Suprapubic skin (tissue), 4 donors: ENCODE measurements at regions not wholly inside any gene's neighbourhood (a gene's known extent, or its start where the extent isn't known, plus 50 kb on each side); places are given as distances from the start of the nearest gene placed in this dataset.

Experiments
- POLR2A ChIP-seq, 2 donors: fragments of 450-650 bp; IDR thresholded peaks; one replicate each; pipeline ENCODE4 v1.6.1; 2017; ENCODE audit warnings: antibody characterized with exemption in 2 of 2, mild to moderate bottlenecking in 2 of 2, moderate library complexity in 2 of 2
- POLR2AphosphoS5 ChIP-seq, 3 donors: sonication (generic); formaldehyde crosslinking; IDR thresholded peaks; one replicate each; pipeline ENCODE4 v1.6.1; 2017; ENCODE audit warnings: antibody characterized with exemption in 3 of 3

GRCh38 chr3:117710501-117710900, 1000.9 kb downstream of the TUSC7 start:
- TF ChIP-seq POLR2A (IDR thresholded peaks at IDR 0.05) (no peak), POLR2AphosphoS5 (IDR thresholded peaks at IDR 0.05) (no peak)
